Loucy (cell line): ENCODE measurements at regions not wholly inside any gene's neighbourhood (a gene's known extent, or its start where the extent isn't known, plus 50 kb on each side); places are given as distances from the start of the nearest gene placed in this dataset.

Experiments used
- H2AFZ ChIP-seq: fragments of 200-600 bp; sonication (generic); 2 replicates; pipeline ENCODE4 v1.6.0; 2016; ENCODE audit warnings: antibody characterized with exemption, mild to moderate bottlenecking, low read length, moderate library complexity
- H3F3A ChIP-seq: fragments of 200-600 bp; 2 replicates; pipeline ENCODE4 v1.6.0; 2016; ENCODE audit warnings: antibody characterized with exemption, low read depth, mild to moderate bottlenecking
- H3K27me3 ChIP-seq: fragments of 200-600 bp; sonication (generic); 2 replicates; pipeline ENCODE4 v1.6.1; 2014; ENCODE audit warnings: low read length, mild to moderate bottlenecking; ENCODE audit not compliant: insufficient read depth, poor library complexity, severe bottlenecking
- H3K36me3 ChIP-seq: fragments of 200-600 bp; sonication (generic); 2 replicates; pipeline ENCODE4 v1.6.1; 2016; ENCODE audit warnings: low read length; ENCODE audit not compliant: insufficient read depth
- H3K4me1 ChIP-seq: fragments of 200-600 bp; sonication (generic); 2 replicates; pipeline ENCODE4 v1.5.1; 2014; ENCODE audit warnings: low read length, mild to moderate bottlenecking; ENCODE audit not compliant: insufficient read depth, poor library complexity, severe bottlenecking
- H3K4me2 ChIP-seq: fragments of 200-600 bp; sonication (generic); 2 replicates; pipeline ENCODE4 v1.6.0; 2014; ENCODE audit warnings: antibody characterized with exemption, low read length, low read depth, mild to moderate bottlenecking; ENCODE audit not compliant: poor library complexity, severe bottlenecking
- H3K4me3 ChIP-seq: fragments of 200-600 bp; sonication (generic); 2 replicates; pipeline ENCODE4 v1.5.1; 2014; ENCODE audit warnings: low read length, mild to moderate bottlenecking, mixed read lengths; ENCODE audit not compliant: poor library complexity, severe bottlenecking
- H3K79me2 ChIP-seq: fragments of 200-600 bp; sonication (generic); 2 replicates; pipeline ENCODE4 v1.6.1; 2014; ENCODE audit warnings: low read length; ENCODE audit not compliant: insufficient read depth
- H3K9ac ChIP-seq: fragments of 200-600 bp; sonication (generic); 2 replicates; pipeline ENCODE4 v1.6.0; 2014; ENCODE audit warnings: mild to moderate bottlenecking, low read depth, low read length, moderate library complexity; ENCODE audit not compliant: poor library complexity, severe bottlenecking
- H3K9me2 ChIP-seq: fragments of 200-600 bp; sonication (generic); replicated peaks from 2 replicates; pipeline ENCODE4 v1.6.1; 2016; ENCODE audit warnings: low read depth, low read length, mixed read lengths
- H3K9me3 ChIP-seq: fragments of 200-600 bp; sonication (generic); 2 replicates; pipeline ENCODE4 v1.6.1; 2014; ENCODE audit warnings: mild to moderate bottlenecking, antibody characterized with exemption, low read length, low read depth; ENCODE audit not compliant: insufficient read depth
- H4K20me1 ChIP-seq: fragments of 200-600 bp; sonication (generic); 2 replicates; pipeline ENCODE4 v1.6.0; 2014; ENCODE audit warnings: antibody characterized with exemption, low read length, mild to moderate bottlenecking; ENCODE audit not compliant: insufficient read depth, poor library complexity, severe bottlenecking
- CTCF ChIP-seq: fragments of 200-600 bp; sonication (generic); conservative IDR thresholded peaks from 2 replicates; pipeline ENCODE4 v1.5.1; 2014; ENCODE audit warnings: mild to moderate bottlenecking, antibody characterized with exemption, low read length
- EZH2phosphoT487 ChIP-seq: fragments of 200-600 bp; IDR thresholded peaks from 2 replicates; pipeline ENCODE4 v1.6.1; 2018; ENCODE audit warnings: antibody characterized with exemption, mild to moderate bottlenecking, moderate library complexity, borderline replicate concordance

- Histone ChIP-seq H3F3A (no peaks in the 10 kb centered on the region), H3K4me1 (no peaks in the 10 kb centered on the region), H3K4me2 (no peak overlapping the region), H3K4me3 (no peak overlapping the region), H3K36me3 (no peaks in the 10 kb centered on the region), H3K79me2 (no peaks in the 10 kb centered on the region), H2AFZ (no peak overlapping the region), H4K20me1 (no peaks in the 10 kb centered on the region), H3K9me3 (no peaks in the 10 kb centered on the region), H3K27me3 (no peaks in the 10 kb centered on the region), H3K9me2 (0 out of 2 replicates have a peak, but pooled peaks cover 4% of the 10 kb centered on the region), H3K9ac (no peak overlapping the region)
- TF ChIP-seq CTCF (no peak), EZH2phosphoT487 (no peak)
Measured at GRCh38 chr15:79661411-79661810, 229.3 kb downstream of the MINAR1 start.

- H2AFZ ChIP-seq: no peak overlapping the region
- TF ChIP-seq CTCF: no peak
- no peak for TF ChIP-seq EZH2phosphoT487
Measured at GRCh38 chr15:79673416-79674123, 223.2 kb downstream of the MTHFS start.

GRCh38 chr15:79674124-79674465 is 222.7 kb downstream of the MTHFS start:
- no peaks in the 10 kb centered on the region for H3K36me3 ChIP-seq
- no peaks in the 10 kb centered on the region for H3K27me3 ChIP-seq
- H3K9ac ChIP-seq: no peak overlapping the region
- H3K4me2 ChIP-seq: no peak overlapping the region
- H3K9me3 ChIP-seq: no peaks in the 10 kb centered on the region
- TF ChIP-seq CTCF (no peak), EZH2phosphoT487 (no peak)
- no peaks in the 10 kb centered on the region for H3K9me2 ChIP-seq
- H4K20me1 ChIP-seq: no peaks in the 10 kb centered on the region
- H3K4me1 ChIP-seq: no peaks in the 10 kb centered on the region
- no peak overlapping the region for H3K4me3 ChIP-seq
- no peak overlapping the region for H2AFZ ChIP-seq
- no peaks in the 10 kb centered on the region for H3F3A ChIP-seq
- H3K79me2 ChIP-seq: no peaks in the 10 kb centered on the region

More at GRCh38 chr15:79673416-79674123, 223.2 kb downstream of the MTHFS start:
- Histone ChIP-seq H3K79me2 (no peaks in the 10 kb centered on the region), H3K36me3 (no peaks in the 10 kb centered on the region), H3F3A (no peaks in the 10 kb centered on the region), H3K9me3 (no peaks in the 10 kb centered on the region), H4K20me1 (no peaks in the 10 kb centered on the region), H3K4me3 (no peak overlapping the region), H3K4me1 (no peaks in the 10 kb centered on the region), H3K27me3 (no peaks in the 10 kb centered on the region), H3K4me2 (no peak overlapping the region), H3K9ac (no peak overlapping the region), H3K9me2 (no peaks in the 10 kb centered on the region)
